Heart right ventricle (tissue), 16 donors: ENCODE measurements at regions not wholly inside any gene's neighbourhood (a gene's known extent, or its start where the extent isn't known, plus 50 kb on each side); places are given as distances from the start of the nearest gene placed in this dataset.
A peak's percentile ranks its signal among the peaks of the same experiment; 100 is the strongest.

Experiments used
- ATAC-seq, 8 donors: fragments of 200-7000 bp; cut with Tn5 transposase; one replicate each; pipeline ENCODE4 v1.9.1; 2020; ENCODE audit warnings: mild to moderate bottlenecking in 8 of 8, moderate library complexity in 8 of 8, moderate number of reproducible peaks in 1 of 8
- DNase-seq, 2 donors: peaks; one replicate each; pipeline ENCODE4 v3.0.0-alpha.2; 2020
- H3K27ac ChIP-seq, 10 donors: fragments of 200-600 bp; sonication (generic) in 2 of 10; one replicate each; pipeline versions ENCODE4 v1.5.0 to v1.8.0; 2020 to 2022; ENCODE audit warnings: mild to moderate bottlenecking in 3 of 10
- H3K27me3 ChIP-seq, 7 donors: fragments of 200-600 bp; one replicate each; pipeline ENCODE4 v1.8.0; 2021 to 2022; ENCODE audit warnings: mild to moderate bottlenecking in 2 of 7
- H3K36me3 ChIP-seq, 9 donors: fragments of 200-600 bp; sonication (generic) in 1 of 9; one replicate each; pipeline versions ENCODE4 v1.5.0 to v1.8.0; 2020 to 2022; ENCODE audit warnings: mild to moderate bottlenecking in 2 of 9
- H3K4me1 ChIP-seq, 9 donors: fragments of 200-600 bp; sonication (generic) in 1 of 9; one replicate each; pipeline versions ENCODE4 v1.5.0 to v1.8.0; 2020 to 2022; ENCODE audit warnings: mild to moderate bottlenecking in 4 of 9
- H3K4me3 ChIP-seq, 10 donors: fragments of 200-600 bp; sonication (generic) in 2 of 10; one replicate each; pipeline versions ENCODE4 v1.5.0 to v1.8.0; 2020 to 2022; ENCODE audit warnings: mild to moderate bottlenecking in 7 of 10, moderate library complexity in 2 of 10
- H3K9me3 ChIP-seq, 11 donors: fragments of 200-600 bp in 10 of 11; sonication (generic) in 2 of 11; one replicate each; pipeline versions ENCODE4 v1.5.0 to v1.8.0; 2013 to 2022; ENCODE audit warnings: mild to moderate bottlenecking in 2 of 11, control low read depth in 1 of 11, moderate library complexity in 1 of 11
- CTCF ChIP-seq, 9 donors: fragments of 200-600 bp; sonication (generic) in 2 of 9; IDR thresholded peaks; one replicate each; pipeline versions ENCODE4 v1.5.0 to v1.8.0; 2021 to 2022; ENCODE audit warnings: antibody characterized with exemption in 9 of 9, mild to moderate bottlenecking in 5 of 9, moderate library complexity in 1 of 9
- WGBS, 2 donors: extraction: QIAGEN DNeasy Blood & Tissue Kit; methylation state at CpG; one replicate each; pipeline ENCODE4 v1.1.7; 2013; ENCODE audit warnings: inconsistent platforms in 1 of 2; 5-methylcytosine and 5-hydroxymethylcytosine counted together
- intact Hi-C, 10 donors: fragments of 100-400 bp; cut with DNase I; formaldehyde crosslinking; loops; one replicate each; pipeline versions ENCODE4 v1.11.1 to v1.14.2; 2022
- donor health status: Arrhythmogenic right ventricular cardiomyopathy.
- donor health status: ischemic (EF 13 %, LVEDD 7.1; RV severe dilation, severe dysfunction).
- donor health status: healthy with polysubstance abuse.
- donor health status: DM: no; HTN: yes; CAD: no.
- donor health status: DM: no; HTN: no; CAD: no.
- donor health status: ischemic (EF 25% LVEDD 6.9; RV normal size, moderate dysfunction).
- donor health status: ischemic (EF 25% LVEDD 5.7; RV mildly dilated, moderate dysfunction).
- donor health status: healthy.
- donor health status: DM: yes; HTN: yes; CAD: no.
- donor health status: Ischemic cardiomyopathy.
- donor health status: ischemic (EF 35%, LVEDD 5.7; RV mildly dilated, moderate dysfunction).
- donor health status: nonischemic (EF 11% LVEDD 7.7; RV severe dilation, severe dysfunction).
- donor health status: DM: yes; HTN: yes; CAD: no.
- donor health status: PGD.
- donor health status: ischemic (EF 29% LVEDD 5.4; RV normal size, mild dysfunction).
- donor health status: nonischemic (EF 23%, LVEDD 6.1; RV moderate dilation, normal function).

GRCh38 chr6:109891924-109892323 is 86.2 kb upstream of the GPR6 start:
- WGBS, 2 donors = 85 to 88% methylated on average over 5 of the region's 5 CpGs
- peak overlapping the region in 1 of 10 donors; percentile 87 for H3K27ac ChIP-seq

GRCh38 chr6:109892451-109893435 is 85.4 kb upstream of the GPR6 start:
- peaks cover 0 to 34% (median 0%) of the 10 kb centered on the region in 9 donors for H3K4me1 ChIP-seq
- no peak overlapping the region for H3K4me3 ChIP-seq
- no peak for TF ChIP-seq CTCF (IDR thresholded peaks at IDR 0.05)
- DNase-seq = no peak
- peaks cover 0 to 3% (median 0%) of the 10 kb centered on the region in 7 donors for H3K27me3 ChIP-seq
- ATAC-seq = no peak
- no peaks in the 10 kb centered on the region for H3K36me3 ChIP-seq
- intact Hi-C loops = no loop called here
- WGBS, 2 donors = 74 to 75% methylated on average over 11 of the region's 11 CpGs
- no peaks in the 10 kb centered on the region for H3K9me3 ChIP-seq
- peak overlapping the region in 2 of 10 donors; percentile 2 to 87 for H3K27ac ChIP-seq

More at GRCh38 chr6:109891924-109892323, 86.2 kb upstream of the GPR6 start:
- peaks cover 0 to 34% (median 0%) of the 10 kb centered on the region in 9 donors for H3K4me1 ChIP-seq
- intact Hi-C loops = no loop called here
- H3K36me3 ChIP-seq = no peaks in the 10 kb centered on the region
- DNase-seq (no peak), ATAC-seq (peak in 6 of 8 donors; percentile 33 to 67 (median 53))
- H3K9me3 ChIP-seq = no peaks in the 10 kb centered on the region
- H3K27me3 ChIP-seq = peaks cover 0 to 3% (median 0%) of the 10 kb centered on the region in 7 donors
- H3K4me3 ChIP-seq = no peak overlapping the region
- TF ChIP-seq CTCF (IDR thresholded peaks at IDR 0.05) = no peak

GRCh38 chr6:109893606-109894005 is 84.5 kb upstream of the GPR6 start:
- no peak for TF ChIP-seq CTCF (IDR thresholded peaks at IDR 0.05)
- ATAC-seq (no peak), DNase-seq (no peak)
- Histone ChIP-seq H3K36me3 (no peaks in the 10 kb centered on the region), H3K4me3 (no peak overlapping the region), H3K9me3 (no peaks in the 10 kb centered on the region), H3K4me1 (peaks cover 0 to 34% (median 0%) of the 10 kb centered on the region in 9 donors), H3K27me3 (peaks cover 0 to 3% (median 0%) of the 10 kb centered on the region in 7 donors), H3K27ac (peak overlapping the region in 2 of 10 donors; percentile 22 to 87)
- 93% methylated on average over 4 of the region's 4 CpGs for WGBS, 2 donors
- intact Hi-C loops = no loop called here

- intact Hi-C loops = no loop called here
- DNase-seq = no peak
- Histone ChIP-seq H3K9me3 (no peaks in the 10 kb centered on the region), H3K27me3 (peaks cover 0 to 3% (median 0%) of the 10 kb centered on the region in 7 donors), H3K36me3 (no peaks in the 10 kb centered on the region), H3K4me1 (peaks cover 0 to 34% (median 0%) of the 10 kb centered on the region in 9 donors), H3K27ac (peak overlapping the region in 2 of 10 donors; percentile 22 to 87), H3K4me3 (no peak overlapping the region)
- 92 to 95% methylated on average over 5 of the region's 5 CpGs for WGBS, 2 donors
- peak in 3 of 8 donors; percentile 29 to 44 (median 39) for ATAC-seq
- TF ChIP-seq CTCF (IDR thresholded peaks at IDR 0.05) = no peak
These were observed 83.9 kb upstream of the GPR6 start for GRCh38 chr6:109894181-109894580.
